Fibroblast of skin of scalp (primary cell): ENCODE measurements at regions not wholly inside any gene's neighbourhood (a gene's known extent, or its start where the extent isn't known, plus 50 kb on each side); places are given as distances from the start of the nearest gene placed in this dataset.
A peak's percentile ranks its signal among the peaks of the same experiment; 100 is the strongest.

Experiments used
- DNase-seq: peaks from one replicate; pipeline ENCODE4 v3.0.0-alpha.2; 2013

GRCh38 chr12:105967038-105967776 lies 171.5 kb downstream of the NUAK1 start:
- DNase-seq, result no peak

DNA sequence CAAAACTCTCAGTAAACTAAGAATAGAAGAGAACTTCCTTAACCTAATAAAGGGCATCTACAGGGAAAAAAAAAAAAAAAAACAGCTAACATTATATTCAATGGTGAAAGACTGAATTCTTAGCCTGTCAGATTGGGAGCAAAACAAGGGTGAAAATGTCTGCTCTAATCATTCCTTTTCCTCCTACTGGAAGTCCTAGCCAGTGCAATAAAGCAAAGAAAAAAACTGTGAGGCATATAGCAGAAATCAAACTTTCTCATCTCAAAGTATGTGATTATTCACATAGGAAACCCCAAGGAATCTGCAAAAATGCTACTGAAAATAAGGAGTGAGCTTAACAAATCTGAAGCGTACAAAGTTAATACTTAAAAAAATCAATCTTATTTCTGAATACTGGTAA lies 170.7 kb downstream of the NUAK1 start:
- no peak for DNase-seq

DNA sequence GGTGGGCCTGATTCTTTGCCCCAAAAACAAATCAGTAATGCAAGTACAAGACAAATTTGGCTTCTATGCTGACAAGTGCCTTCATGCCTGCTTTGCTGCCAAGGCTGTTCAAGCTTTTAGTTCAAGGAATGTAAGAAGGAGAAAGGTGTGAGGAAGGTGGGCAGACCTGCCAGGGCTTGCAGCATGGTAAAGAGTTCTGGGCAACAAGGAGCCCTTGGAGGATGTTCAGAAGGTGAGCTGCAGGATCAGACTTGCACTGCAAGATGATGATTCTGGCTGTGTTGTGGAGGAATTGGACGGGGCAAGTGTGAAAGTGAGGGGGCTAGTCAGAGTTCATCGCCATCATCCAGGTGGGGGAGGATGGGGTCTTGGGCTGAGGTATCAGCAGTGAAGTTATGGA lies 167.9 kb downstream of the NUAK1 start:
- no peak for DNase-seq

DNA sequence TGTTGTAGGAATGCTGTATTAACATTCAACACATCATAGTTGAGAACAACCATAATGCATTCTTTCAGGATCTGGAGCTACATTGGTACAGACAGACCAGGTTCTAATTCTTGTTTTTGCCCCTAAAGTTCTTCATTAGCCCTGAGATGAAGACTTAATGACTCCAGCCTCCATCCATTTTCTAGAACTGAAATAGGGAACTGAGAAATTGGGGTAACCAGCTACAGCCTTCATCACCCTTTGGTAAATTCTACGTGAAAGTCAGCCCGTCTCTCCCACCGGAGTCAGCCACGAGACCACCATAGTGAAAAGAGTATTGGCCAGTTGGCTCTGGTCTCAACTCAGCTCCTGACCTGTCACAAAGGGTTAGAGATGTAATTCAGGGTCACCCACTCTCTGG lies 164.0 kb downstream of the NUAK1 start:
- no peak for DNase-seq

DNA sequence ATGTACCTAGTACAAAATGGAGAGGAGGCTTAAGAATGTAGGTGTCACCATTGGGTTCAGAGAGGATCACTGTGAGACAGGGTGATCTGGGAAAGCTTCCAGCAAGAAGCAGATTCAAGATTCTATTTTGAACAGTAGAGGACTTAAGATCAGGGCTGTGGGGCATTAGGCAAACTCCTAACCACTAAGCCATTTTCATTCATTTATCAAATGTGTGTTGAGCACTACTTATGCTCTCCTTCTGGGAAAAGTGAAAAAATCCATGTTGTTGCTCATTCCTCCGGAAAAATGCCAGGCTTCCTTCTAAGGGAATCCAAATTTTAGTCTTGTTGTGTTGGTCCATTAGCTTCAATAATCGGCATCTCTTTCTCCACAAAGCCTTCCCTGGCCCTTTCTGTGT lies 163.4 kb downstream of the NUAK1 start:
- no peak for DNase-seq

DNA sequence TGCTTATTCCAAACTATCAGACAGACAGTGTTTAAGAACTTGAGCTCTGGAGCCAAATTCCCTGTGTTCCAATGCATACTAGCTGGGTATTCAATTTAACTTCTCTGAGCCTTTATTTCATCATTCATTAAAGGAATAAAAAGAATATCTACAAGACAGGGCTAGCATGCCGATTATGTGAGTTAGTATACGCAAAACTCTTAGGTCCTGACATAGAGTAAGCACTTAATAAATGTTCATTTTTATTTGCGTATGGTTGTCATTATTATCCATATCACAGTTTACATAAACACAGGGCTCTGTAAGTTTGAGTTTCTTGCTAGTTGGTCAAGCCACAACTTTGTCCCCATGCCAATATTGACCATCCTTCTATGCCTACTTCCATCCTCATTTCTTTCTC lies 161.5 kb downstream of the NUAK1 start:
- DNase-seq, result peak; percentile 23

DNA sequence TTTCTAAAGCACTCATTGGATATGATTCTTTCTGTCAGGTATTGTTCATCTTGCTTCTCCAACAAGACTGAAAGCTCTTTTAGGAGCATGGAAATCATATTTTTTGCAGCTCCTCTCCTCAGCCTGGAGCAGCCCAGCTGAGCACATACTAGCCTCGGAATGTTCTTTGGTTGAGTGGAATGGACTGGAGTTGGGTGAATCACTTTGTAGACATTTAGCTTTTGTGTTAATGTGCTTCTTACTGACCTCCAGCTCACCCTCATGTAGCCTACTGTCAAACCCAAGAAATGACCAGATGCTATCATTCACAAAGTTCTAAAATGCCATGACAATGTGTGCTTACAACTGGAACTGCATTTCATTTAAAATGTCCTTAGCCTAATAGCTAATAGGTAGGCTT lies 161.1 kb downstream of the NUAK1 start:
- peak; percentile 90 for DNase-seq

- no peak for DNase-seq
Measured at GRCh38 chr12:105978276-105978675, 160.5 kb downstream of the NUAK1 start.

DNA sequence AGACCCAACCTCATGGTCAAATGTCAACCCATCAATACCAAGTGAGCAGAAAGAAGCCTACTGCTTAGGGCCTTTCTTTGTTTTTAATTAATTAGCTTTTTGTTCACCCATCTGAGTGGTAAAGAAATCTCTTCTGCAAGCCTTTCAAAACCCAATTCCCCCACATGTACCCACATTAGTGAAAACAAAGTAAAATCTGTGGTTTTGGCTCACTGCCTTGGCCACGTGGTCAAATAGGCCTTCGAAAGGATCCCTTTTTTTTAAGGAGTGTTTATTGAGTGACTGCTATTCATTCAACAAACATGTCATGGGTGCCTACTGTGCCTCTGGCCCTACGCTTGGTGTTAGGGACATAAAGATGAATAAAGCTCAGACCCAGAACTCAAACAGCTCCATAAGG lies 160.1 kb downstream of the NUAK1 start:
- DNase-seq, result peak; percentile 64

DNA sequence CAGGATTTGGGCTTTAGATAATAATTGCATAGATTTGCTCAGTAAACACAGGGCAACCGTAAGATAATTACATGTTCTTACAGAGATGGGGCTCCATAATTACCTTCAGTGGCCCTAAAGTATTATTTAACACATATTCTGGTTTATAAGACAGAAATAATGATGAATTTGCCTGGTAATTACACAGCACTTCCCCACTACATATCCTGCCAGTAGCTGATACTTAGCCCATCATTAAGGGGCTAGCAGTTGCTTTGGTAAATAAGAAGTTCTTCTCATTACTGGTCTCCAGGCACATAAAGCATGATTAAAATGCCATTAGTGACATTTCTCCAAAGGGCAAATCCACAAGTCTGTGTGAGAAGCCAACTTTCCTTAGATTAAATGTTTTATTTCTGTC lies 158.7 kb downstream of the NUAK1 start:
- no peak for DNase-seq

GRCh38 chr12:105980533-105980932 lies 158.2 kb downstream of the NUAK1 start:
- no peak for DNase-seq

GRCh38 chr12:105982022-105982421 lies 156.7 kb downstream of the NUAK1 start:
- no peak for DNase-seq

DNA sequence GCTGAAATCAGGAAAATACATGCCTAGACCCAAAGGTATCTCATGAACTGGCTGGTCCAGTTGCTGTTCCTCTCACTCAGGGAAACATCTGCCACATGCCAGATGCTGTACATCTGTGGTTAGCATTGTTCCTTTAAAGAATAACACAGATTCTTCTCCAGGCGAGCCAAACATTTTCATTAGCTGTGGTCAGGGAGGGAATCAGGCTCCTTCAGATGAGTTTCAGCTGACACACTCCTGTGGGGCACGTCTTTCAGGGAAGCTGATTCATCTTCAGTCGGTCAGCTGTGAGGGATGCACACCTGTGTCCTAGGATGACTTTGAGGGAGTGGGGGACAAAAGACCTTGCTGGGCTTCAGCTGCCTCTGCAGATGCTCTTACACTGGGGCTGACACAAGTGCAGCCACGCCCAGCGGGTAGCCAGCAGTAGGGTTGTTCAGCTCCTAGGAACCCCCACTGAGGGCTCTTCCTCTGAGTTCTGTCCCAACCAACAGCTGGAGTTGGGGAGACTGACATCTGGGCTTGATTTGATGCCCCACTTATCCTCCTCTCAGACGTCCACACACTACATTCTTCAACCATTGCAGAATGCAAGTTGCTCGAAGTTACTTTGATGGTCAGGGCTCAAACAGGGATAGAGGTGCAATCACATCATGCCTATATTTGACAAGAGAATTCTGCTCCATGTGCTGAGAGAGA lies 155.0 kb downstream of the NUAK1 start:
- peak; percentile 90 for DNase-seq

- no peak for DNase-seq
Measured at GRCh38 chr12:105985383-105985782, 153.4 kb downstream of the NUAK1 start.

DNA sequence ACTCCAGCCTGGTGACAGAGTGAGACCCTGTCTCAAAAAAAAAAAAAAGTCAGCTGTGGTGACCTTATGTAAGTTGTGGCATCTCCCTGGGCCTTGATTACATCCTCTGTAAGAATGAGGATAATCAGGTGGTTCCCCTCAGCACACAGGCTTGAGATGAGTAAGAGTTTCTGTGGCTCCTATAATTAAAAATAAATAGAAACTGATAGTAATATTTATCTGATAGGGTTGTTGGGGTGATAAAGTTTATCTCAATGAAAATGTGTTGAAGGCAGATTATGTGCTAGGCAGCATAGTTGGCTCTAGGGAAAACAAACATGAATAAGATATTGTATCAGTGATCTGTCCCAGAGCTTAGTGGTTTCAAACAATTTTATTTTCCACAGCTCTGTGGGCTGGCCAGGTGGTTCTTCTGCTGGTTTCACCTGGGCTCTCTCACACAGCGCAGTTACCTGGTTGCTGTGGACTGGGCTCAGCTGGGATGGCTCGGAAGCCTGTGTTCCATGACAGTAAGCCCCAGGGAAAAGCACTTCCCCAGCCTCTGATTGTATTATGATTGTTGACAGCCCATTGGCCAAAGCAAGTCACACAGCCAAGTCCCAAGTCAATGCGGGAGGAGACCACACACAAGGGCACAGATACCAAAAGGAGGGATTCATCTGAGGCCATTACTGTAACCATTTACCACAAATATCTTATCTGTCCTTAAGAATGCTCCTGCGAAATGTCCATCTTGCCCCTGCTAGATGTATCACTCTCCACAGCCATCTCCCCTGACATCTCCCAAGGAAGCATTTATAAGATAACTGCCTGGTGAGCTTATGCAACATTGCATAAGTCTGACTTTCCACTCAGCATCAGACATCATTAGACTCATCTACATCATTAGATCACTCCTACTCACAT lies 151.7 kb downstream of the NUAK1 start:
- DNase-seq, result peak; percentile 96

- no peak for DNase-seq
Measured at GRCh38 chr12:105987685-105988035, 151.1 kb downstream of the NUAK1 start.

DNA sequence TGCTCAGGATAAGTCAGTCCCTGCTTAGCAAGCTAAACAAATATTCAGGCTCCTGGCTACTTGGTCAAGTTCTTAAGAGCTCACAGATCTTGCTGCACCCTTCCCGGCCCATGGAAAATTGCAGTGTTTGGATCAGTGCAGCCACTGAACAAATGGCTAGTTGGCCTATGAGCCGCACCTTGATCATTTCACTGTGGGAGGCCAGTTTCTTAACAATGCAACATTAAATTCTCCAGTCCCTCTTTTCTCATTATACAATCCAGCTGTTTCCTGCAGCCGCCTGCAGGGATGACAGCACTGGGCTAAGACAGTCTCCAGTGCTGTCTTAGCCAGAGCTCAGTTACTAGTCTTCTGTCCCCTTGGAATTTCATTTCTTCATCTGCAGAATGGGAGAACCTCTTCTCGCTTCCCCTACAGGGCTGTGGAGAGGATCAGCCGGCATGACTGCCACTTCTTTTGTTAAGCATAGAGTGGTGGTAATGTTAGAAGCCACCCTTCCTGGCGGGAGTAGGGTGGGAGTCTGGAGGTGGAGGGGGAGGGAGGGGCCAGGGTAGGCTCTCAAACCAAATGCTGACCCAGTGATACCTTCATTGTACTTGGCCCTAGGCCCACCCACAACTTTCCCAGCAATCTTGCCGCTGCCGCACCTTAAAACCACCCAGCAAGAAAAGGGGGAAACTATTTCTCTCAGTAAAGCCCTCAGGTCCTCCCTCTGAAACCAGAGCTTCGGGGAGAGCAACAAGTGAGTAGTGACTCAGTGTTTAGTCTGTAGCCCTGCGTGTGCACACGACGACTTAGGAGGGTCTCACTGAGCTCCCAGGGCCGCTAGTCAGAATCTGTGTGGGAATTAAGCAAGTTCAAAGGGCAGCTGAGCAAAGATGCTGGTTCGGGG lies 145.7 kb downstream of the NUAK1 start:
- DNase-seq, result peak; percentile 68

- peak; percentile 68 for DNase-seq
Measured at GRCh38 chr12:105993766-105994555, 144.8 kb downstream of the NUAK1 start.

- no peak for DNase-seq
Measured at GRCh38 chr12:105995961-105996431, 142.8 kb downstream of the NUAK1 start.

GRCh38 chr12:105998561-105998960 lies 140.2 kb downstream of the NUAK1 start:
- DNase-seq, result no peak

DNA sequence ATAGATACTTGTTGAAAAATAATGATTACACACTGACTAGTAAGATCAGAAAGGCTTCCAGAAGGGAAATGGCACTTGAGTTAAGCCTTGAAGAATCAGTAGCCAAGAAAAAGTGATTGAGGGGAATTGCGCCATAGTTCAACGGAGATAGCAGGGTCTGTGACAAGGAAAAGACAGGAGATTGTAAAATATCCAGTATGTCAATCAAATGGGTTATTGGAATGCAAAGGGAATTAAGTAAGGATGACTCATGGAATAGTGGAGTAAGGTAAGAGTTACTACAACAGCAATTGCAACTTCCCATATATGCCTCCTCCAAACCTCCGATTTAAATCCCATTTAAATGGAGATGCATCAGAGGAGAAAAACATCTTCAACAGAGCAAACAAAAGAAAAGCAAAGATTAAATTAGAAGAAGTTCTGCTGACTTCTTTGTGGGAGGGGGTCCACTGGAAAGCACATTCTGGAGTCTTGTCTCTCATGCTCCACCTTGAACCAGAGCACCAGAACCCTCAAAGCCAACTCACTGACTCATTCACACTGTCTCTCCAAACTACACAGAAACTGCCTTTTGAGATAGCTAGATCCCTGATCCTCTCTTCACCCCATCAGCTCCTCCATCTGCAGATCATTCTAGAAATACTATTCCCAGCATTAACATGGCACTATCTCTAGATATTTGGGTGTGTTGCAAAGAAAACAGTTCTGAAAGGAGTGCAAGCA lies 138.2 kb downstream of the NUAK1 start:
- DNase-seq, result no peak
